SK-N-SH (cell line): ENCODE measurements at regions not wholly inside any gene's neighbourhood (a gene's known extent, or its start where the extent isn't known, plus 50 kb on each side); places are given as distances from the start of the nearest gene placed in this dataset.
A peak's percentile ranks its signal among the peaks of the same experiment; 100 is the strongest.

Source experiments
- CTCF ChIA-PET: fragments of 300-600, 350-600 bp; formaldehyde crosslinking; extraction: SDS; loops from one replicate; lab custom pipeline; 2021; lab: Yijun Ruan, JAX
- POLR2A ChIA-PET: fragments of 350-600 bp; sonication (Branson Sonifier 250); formaldehyde crosslinking; extraction: SDS; loops from one replicate; lab custom pipeline; 2020; ENCODE audit warnings: antibody characterized with exemption, inconsistent platforms; lab: Yijun Ruan, JAX
- DNase-seq: peaks from one replicate; pipeline ENCODE4 v3.0.0; 2012
- H2AFZ ChIP-seq: fragments of 200-600 bp; sonication (generic); 2 replicates; pipeline ENCODE4 v1.8.1; 2016; ENCODE audit warnings: antibody characterized with exemption, mild to moderate bottlenecking, low read depth
- H3F3A ChIP-seq: fragments of 200-600 bp; sonication (generic); replicated peaks from 2 replicates; pipeline ENCODE3; 2016; ENCODE audit warnings: antibody characterized with exemption, mild to moderate bottlenecking; ENCODE audit not compliant: insufficient read depth
- H3K27ac ChIP-seq, 2 experiments: fragments of 200-500 bp in 1 of 2; fragments of 200-600 bp in 1 of 2; sonication (Bioruptor generic) in 1 of 2; sonication (generic), shearing (Covaris generic) in 1 of 2; 2 replicates each; pipeline versions ENCODE4 v1.5.1 to v1.6.1; 2014 to 2016; ENCODE audit warnings: low read depth in 2 of 2, inconsistent platforms in 1 of 2, low read length in 1 of 2, mild to moderate bottlenecking in 1 of 2, mixed read lengths in 1 of 2
- H3K27me3 ChIP-seq: fragments of 200-600 bp; sonication (generic), shearing (Covaris generic); 2 replicates; pipeline ENCODE4 v1.6.1; 2016; ENCODE audit warnings: mixed run types; ENCODE audit not compliant: insufficient read depth
- H3K36me3 ChIP-seq, 2 experiments: fragments of 200-500 bp in 1 of 2; fragments of 200-600 bp in 1 of 2; sonication (Bioruptor generic) in 1 of 2; sonication (generic) in 1 of 2; replicated peaks in 1 of 2; 2 replicates each; pipeline versions ENCODE3 to v1.5.1; 2014 to 2016; ENCODE audit warnings: low read length in 1 of 2, mild to moderate bottlenecking in 1 of 2; ENCODE audit not compliant: insufficient read depth in 2 of 2, control insufficient read depth in 1 of 2
- H3K4me1 ChIP-seq, 2 experiments: fragments of 200-500 bp in 1 of 2; fragments of 200-600 bp in 1 of 2; sonication (Bioruptor generic) in 1 of 2; sonication (generic), shearing (Covaris generic) in 1 of 2; 2 replicates each; pipeline versions ENCODE4 v1.5.1 to v1.6.1; 2014 to 2016; ENCODE audit warnings: low read depth in 1 of 2, low read length in 1 of 2, mixed run types in 1 of 2; ENCODE audit not compliant: insufficient read depth in 2 of 2, control insufficient read depth in 1 of 2
- H3K4me2 ChIP-seq: fragments of 200-600 bp; sonication (generic), shearing (Covaris generic); 2 replicates; pipeline ENCODE4 v1.6.1; 2017; ENCODE audit warnings: mixed run types
- H3K4me3 ChIP-seq, 2 experiments: fragments of 200-500 bp in 1 of 2; fragments of 200-600 bp in 1 of 2; sonication (Bioruptor generic) in 1 of 2; sonication (generic), shearing (Covaris generic) in 1 of 2; 2 replicates each; pipeline versions ENCODE4 v1.5.1 to v1.8.1; 2014 to 2016; ENCODE audit warnings: low read depth in 2 of 2, inconsistent platforms in 1 of 2, low read length in 1 of 2, mild to moderate bottlenecking in 1 of 2, mixed read lengths in 1 of 2, moderate library complexity in 1 of 2
- H3K79me2 ChIP-seq: fragments of 200-600 bp; sonication (generic); 2 replicates; pipeline ENCODE4 v1.8.1; 2017; ENCODE audit warnings: mild to moderate bottlenecking; ENCODE audit not compliant: insufficient read depth
- H3K9ac ChIP-seq: fragments of 200-600 bp; sonication (generic); 2 replicates; pipeline ENCODE4 v1.6.1; 2017; ENCODE audit warnings: mixed run types
- H3K9me2 ChIP-seq: fragments of 200-600 bp; sonication (generic); 2 replicates; pipeline ENCODE4 v1.6.1; 2017; ENCODE audit warnings: mixed run types
- H3K9me3 ChIP-seq: fragments of 200-600 bp; sonication (generic); 2 replicates; pipeline ENCODE4 v1.6.1; 2017; ENCODE audit warnings: mixed run types, mild to moderate bottlenecking, moderate library complexity
- H4K20me1 ChIP-seq: fragments of 200-600 bp; sonication (generic); 2 replicates; pipeline ENCODE4 v1.6.1; 2017; ENCODE audit warnings: mild to moderate bottlenecking, mixed run types; ENCODE audit not compliant: insufficient read depth
- CHD2 ChIP-seq: fragments of 150-350 bp; IDR thresholded peaks from 2 replicates; pipeline ENCODE4 v1.6.1; 2018; ENCODE audit warnings: low read length; ENCODE audit not compliant: partially characterized antibody
- CTCF ChIP-seq: fragments of 200-600 bp; sonication (generic); IDR thresholded peaks from 2 replicates; pipeline ENCODE4 v1.6.1; 2017; ENCODE audit warnings: antibody characterized with exemption, mild to moderate bottlenecking, moderate library complexity
- EZH2phosphoT487 ChIP-seq: fragments of 200-600 bp; sonication (generic); IDR thresholded peaks from 2 replicates; pipeline ENCODE4 v1.6.1; 2017; ENCODE audit warnings: low read depth, mixed run types, mild to moderate bottlenecking, antibody characterized with exemption, moderate library complexity, borderline replicate concordance
- FOSL2 ChIP-seq: IDR thresholded peaks from 2 replicates; pipeline ENCODE4 v1.4.0; 2012; ENCODE audit warnings: low read depth, mild to moderate bottlenecking, moderate library complexity, borderline replicate concordance
- FOXJ3 ChIP-seq: sonication (generic); formaldehyde crosslinking; IDR thresholded peaks from 2 replicates; pipeline ENCODE4 v1.5.1; 2020; ENCODE audit warnings: mild to moderate bottlenecking, missing genetic modification reagents
- GABPA ChIP-seq: IDR thresholded peaks from 2 replicates; pipeline ENCODE4 v1.4.0; 2012; ENCODE audit warnings: low read depth, mild to moderate bottlenecking
- GATA2 ChIP-seq: sonication (generic); formaldehyde crosslinking; IDR thresholded peaks from 2 replicates; pipeline ENCODE4 v1.5.0; 2020; ENCODE audit warnings: mild to moderate bottlenecking, missing genetic modification reagents
- JUND ChIP-seq: IDR thresholded peaks from 2 replicates; pipeline ENCODE4 v1.4.0; 2012
- MXI1 ChIP-seq: IDR thresholded peaks from 2 replicates; pipeline ENCODE4 v1.6.1; 2012; ENCODE audit warnings: mild to moderate bottlenecking, low read depth, low read length, improper control_type of control experiment
- NRF1 ChIP-seq: IDR thresholded peaks from 2 replicates; pipeline ENCODE4 v1.6.1; 2012; ENCODE audit warnings: low read depth, mild to moderate bottlenecking, low read length
- PBX3 ChIP-seq: IDR thresholded peaks from 2 replicates; pipeline ENCODE4; 2012
- RCOR1 ChIP-seq: fragments of 150-350 bp; IDR thresholded peaks from 2 replicates; pipeline ENCODE4 v1.6.1; 2017; ENCODE audit warnings: antibody characterized with exemption, low read length
- SMC3 ChIP-seq: IDR thresholded peaks from 2 replicates; pipeline ENCODE4 v1.6.1; 2012; ENCODE audit warnings: low read depth, low read length, improper control_type of control experiment
- TAF1 ChIP-seq: IDR thresholded peaks from 2 replicates; pipeline ENCODE4 v1.6.1; 2012; ENCODE audit warnings: low read depth, mild to moderate bottlenecking, low read length, moderate library complexity, borderline replicate concordance
- TCF12 ChIP-seq: IDR thresholded peaks from 2 replicates; pipeline ENCODE4 v1.4.0; 2012
- USF1 ChIP-seq: IDR thresholded peaks from 2 replicates; pipeline ENCODE4 v1.4.0; 2012; ENCODE audit warnings: low read depth, borderline replicate concordance
- USF2 ChIP-seq: fragments of 150-350 bp; IDR thresholded peaks from 2 replicates; pipeline ENCODE4 v1.6.1; 2017; ENCODE audit warnings: antibody characterized with exemption, low read length, low read depth, borderline replicate concordance
- WGBS: methylation state at CpG from one replicate; pipeline ENCODE4 v1.1.6; 2017; ENCODE audit warnings: low lambda C conversion rate; 5-methylcytosine and 5-hydroxymethylcytosine counted together

GRCh38 chr18:78580835-78581339 lies 398.7 kb upstream of the SALL3 start:
- Histone ChIP-seq H3K27ac (no peak overlapping the region), H3F3A (no peaks in the 10 kb centered on the region), H3K79me2 (no peaks in the 10 kb centered on the region), H3K9ac (no peak overlapping the region), H3K36me3 (no peaks in the 10 kb centered on the region), H3K4me2 (no peak overlapping the region), H3K9me3 (no peaks in the 10 kb centered on the region), H3K9me2 (no peaks in the 10 kb centered on the region), H3K4me3 (no peak overlapping the region), H4K20me1 (no peaks in the 10 kb centered on the region), H2AFZ (no peak overlapping the region), H3K4me1 (no peaks in the 10 kb centered on the region), H3K27me3 (no peaks in the 10 kb centered on the region; the same call in 1 of the 2 replicates)
- TF ChIP-seq RCOR1 (no peak), CTCF (0 out of 2 replicates have a peak, but pooled peaks have one; percentile 8)
- POLR2A ChIA-PET = no interaction called here
- no peak for DNase-seq
- CTCF ChIA-PET = no interaction called here
- 5% methylated on average over 7 of the region's 7 CpGs for WGBS

- Histone ChIP-seq H3K9me2 (no peaks in the 10 kb centered on the region), H3K36me3 (no peaks in the 10 kb centered on the region), H3K4me1 (no peaks in the 10 kb centered on the region), H3K9ac (no peak overlapping the region), H4K20me1 (no peaks in the 10 kb centered on the region), H2AFZ (no peak overlapping the region), H3K79me2 (no peaks in the 10 kb centered on the region), H3K27ac (no peak overlapping the region), H3K27me3 (no peaks in the 10 kb centered on the region; the same call in 1 of the 2 replicates), H3K4me3 (no peak overlapping the region), H3K4me2 (no peak overlapping the region), H3K9me3 (no peaks in the 10 kb centered on the region), H3F3A (no peaks in the 10 kb centered on the region)
- POLR2A ChIA-PET = no interaction called here
- CTCF ChIA-PET = no interaction called here
- no peak for DNase-seq
- 22% methylated on average over 7 of the region's 23 CpGs for WGBS
- TF ChIP-seq TCF12 (no peak), CHD2 (no peak), PBX3 (no peak), NRF1 (no peak)
Measured at GRCh38 chr18:78582181-78582709, 397.4 kb upstream of the SALL3 start.

- H3K9me3 ChIP-seq = no peaks in the 10 kb centered on the region
- no peaks in the 10 kb centered on the region for H4K20me1 ChIP-seq
- no peak overlapping the region for H3K9ac ChIP-seq
- H3K4me1 ChIP-seq = no peaks in the 10 kb centered on the region
- CTCF ChIA-PET = no interaction called here
- H3F3A ChIP-seq = no peaks in the 10 kb centered on the region
- H3K27me3 ChIP-seq = peaks cover 3% of the 10 kb centered on the region
- POLR2A ChIA-PET = interaction anchor here (0.5 kb wide), 1 partner anchor 251 kb away, joined by 3 read pairs; no protein-coding TSS in a partner anchor
- no peak overlapping the region for H3K4me3 ChIP-seq
- H3K79me2 ChIP-seq = no peaks in the 10 kb centered on the region
- no peaks in the 10 kb centered on the region for H3K9me2 ChIP-seq
- no peak overlapping the region for H2AFZ ChIP-seq
- H3K36me3 ChIP-seq = no peaks in the 10 kb centered on the region
- no peak overlapping the region for H3K4me2 ChIP-seq
- DNase-seq = no peak
- 24% methylated on average over 19 of the region's 26 CpGs for WGBS
- no peak overlapping the region for H3K27ac ChIP-seq
- TF ChIP-seq FOXJ3 (CRISPR knock-in tag) (no peak), JUND (no peak), GABPA (no peak), MXI1 (no peak), TCF12 (no peak), USF2 (no peak), GATA2 (no peak), SMC3 (no peak), TAF1 (no peak), USF1 (no peak), FOSL2 (no peak), EZH2phosphoT487 (no peak)
Measured at GRCh38 chr18:78582898-78583738, 396.5 kb upstream of the SALL3 start.
